HG03439 (cell line): ENCODE measurements at regions not wholly inside any gene's neighbourhood (a gene's known extent, or its start where the extent isn't known, plus 50 kb on each side); places are given as distances from the start of the nearest gene placed in this dataset.
"Not testable (repeated sequence)": the region's sequence is repeated elsewhere in the genome, so short reads cannot be mapped to it uniquely, and the experiment has no call there.

Experiments
- ATAC-seq: cut with Tn5 transposase; IDR thresholded peaks from one replicate; pipeline ENCODE4 v1.9.1; 2021; ENCODE audit warnings: mild to moderate bottlenecking, moderate library complexity; ENCODE audit not compliant: unreplicated experiment

DNA sequence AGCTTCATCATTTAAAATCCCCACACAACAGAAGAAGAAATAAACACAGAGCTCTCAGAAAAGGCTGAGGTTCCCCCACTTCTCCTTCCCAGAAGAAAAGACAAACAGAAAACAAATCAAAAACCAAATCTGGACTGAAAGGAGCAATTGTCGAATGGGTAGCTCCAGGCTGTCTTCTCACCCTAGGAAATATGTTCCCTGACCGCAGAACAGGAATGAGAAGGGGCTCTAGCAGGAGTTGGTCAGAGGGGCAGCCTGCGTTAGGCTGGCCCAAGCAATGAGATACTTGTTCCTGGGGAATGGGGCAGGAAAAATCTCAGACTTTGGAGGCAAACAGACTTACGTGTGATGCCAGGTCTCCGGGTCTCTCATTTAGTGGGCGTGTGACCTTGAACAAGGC lies 562.6 kb upstream of the CADM1 start:
- no peak for ATAC-seq

GRCh38 chr11:116065986-116066385 lies 561.8 kb upstream of the CADM1 start:
- ATAC-seq, result no peak

GRCh38 chr11:116065191-116065895 lies 561.1 kb upstream of the CADM1 start:
- ATAC-seq, result no peak

DNA sequence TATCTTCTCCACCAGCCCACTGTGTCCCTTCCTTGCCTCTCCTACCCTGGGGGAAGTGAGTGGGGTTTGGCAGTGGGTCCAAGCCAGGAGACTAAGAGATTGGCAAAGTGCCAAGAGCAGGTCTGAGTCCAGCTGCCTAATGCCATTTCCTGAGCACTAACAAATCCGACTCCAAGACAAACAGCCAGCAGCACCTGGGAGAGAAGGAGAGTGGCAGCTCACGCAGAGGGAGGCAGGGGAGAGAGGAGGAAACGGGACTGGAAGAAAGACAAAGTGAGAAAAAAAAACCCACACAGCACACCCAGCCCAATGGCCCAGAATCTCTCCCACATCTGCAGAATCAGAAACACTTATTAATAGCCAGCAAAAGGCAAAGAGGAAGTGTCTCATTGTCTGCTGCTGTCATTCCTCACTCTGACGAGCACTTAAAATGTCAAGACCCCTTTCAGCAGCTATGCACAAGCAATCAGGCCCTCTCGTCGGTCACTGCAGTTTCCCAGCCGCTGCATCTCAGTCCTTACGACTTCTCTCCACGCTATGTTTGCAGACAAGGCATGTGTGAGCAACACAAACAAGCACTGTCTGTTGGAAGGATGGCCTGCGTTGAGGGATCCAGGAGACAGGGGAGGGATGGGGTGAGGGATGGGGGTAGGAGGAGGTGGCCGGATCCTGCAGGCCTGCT lies 558.4 kb upstream of the CADM1 start:
- no peak for ATAC-seq

DNA sequence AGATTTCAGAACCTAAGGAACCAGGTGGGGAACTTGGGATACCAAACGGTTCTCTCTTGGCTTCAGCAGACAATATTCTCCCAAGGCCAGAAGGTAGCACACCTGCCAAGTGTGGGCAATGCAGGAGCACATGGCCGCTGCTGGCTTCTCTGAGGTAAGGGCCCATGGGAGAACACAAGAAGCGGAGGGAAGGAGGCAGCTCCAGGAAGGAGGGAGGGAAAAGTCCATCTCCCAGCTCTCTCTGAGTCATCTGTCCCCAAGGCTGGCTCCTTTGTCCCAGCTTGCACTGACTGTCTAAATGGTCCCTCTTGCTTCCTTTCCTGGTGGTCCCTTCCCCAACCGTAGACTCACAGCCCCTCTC lies 557.9 kb upstream of the CADM1 start:
- ATAC-seq, result no peak

GRCh38 chr11:116061322-116061721 lies 557.1 kb upstream of the CADM1 start:
- no peak for ATAC-seq

- no peak for ATAC-seq
Observed at GRCh38 chr11:116059919-116060318, 555.7 kb upstream of the CADM1 start.

DNA sequence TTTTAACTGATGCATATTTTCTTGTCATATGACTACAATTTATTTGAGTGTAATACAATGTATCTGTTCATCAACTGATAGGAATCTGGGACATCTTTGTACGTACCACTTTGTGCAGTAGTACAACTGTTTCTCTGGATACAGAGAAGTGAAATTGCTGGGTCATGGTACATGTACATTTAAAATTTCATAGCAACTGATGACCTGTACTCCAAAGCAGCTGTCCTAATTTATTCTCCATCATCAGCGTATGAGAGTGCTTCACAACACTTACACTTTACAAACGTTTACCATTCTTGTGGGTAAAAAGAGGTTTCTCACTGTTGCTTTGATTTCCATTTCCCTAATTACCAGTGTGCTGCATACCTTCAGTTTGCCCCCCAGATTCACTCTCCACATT lies 552.8 kb upstream of the CADM1 start:
- ATAC-seq, result no peak

DNA sequence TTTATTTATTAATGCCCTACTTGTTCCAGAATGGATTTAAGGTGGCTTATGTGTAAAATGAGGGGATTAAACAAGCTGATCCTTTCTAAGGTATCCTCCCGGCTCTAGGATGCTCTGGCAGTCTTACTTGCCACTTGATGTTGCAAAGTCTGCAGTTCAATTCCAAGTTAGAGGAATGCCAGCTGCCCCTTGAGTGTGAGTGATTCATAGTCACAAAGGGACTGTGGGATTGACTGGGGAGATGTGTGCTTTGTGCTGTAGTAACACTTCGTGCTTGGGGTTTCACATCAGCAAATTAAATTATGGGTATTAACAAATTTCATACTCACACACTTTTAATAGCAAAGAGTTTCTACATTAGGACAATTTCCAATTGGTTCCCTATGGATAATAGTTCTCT lies 550.8 kb upstream of the CADM1 start:
- no peak for ATAC-seq

DNA sequence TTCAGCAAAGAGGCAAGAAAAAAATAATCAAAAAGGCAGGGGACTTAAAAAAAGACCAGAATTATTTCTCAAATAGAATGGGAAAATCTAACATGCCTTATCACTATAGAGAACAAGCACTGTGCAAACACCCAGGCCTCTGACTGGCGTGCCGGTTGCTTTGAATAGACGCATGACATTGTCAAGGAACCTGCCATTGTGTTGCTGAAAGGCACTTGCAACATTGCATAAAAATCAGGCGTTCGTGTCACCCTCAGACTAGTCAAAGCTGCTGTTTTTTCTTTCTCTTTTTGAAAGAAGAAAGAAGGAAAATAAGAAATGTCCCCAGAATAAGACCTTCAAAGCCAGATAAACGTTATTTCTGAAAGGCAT lies 549.3 kb upstream of the CADM1 start:
- no peak for ATAC-seq

- no peak for ATAC-seq
Observed at GRCh38 chr11:116052603-116053547, 548.7 kb upstream of the CADM1 start.

DNA sequence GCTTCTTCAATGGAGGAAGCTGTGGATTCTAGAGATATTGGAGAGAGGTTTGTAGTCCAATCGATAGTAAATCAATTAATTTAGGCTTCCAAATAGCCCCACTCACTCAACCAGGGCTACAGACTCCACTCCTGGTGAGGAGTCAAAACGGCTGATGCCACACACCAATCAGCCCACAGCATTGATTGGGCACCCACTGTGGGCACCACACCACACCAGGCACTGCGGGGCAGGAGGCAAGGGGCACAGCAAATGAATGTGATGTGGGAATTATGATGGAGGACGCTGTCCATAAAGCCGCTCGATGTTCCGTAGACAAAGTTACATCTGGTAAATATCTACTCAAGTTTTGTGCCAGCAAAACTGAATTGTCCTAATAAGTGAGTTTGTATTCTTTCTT lies 547.3 kb upstream of the CADM1 start:
- no peak for ATAC-seq

- no peak for ATAC-seq
Observed at GRCh38 chr11:116049383-116049782, 545.2 kb upstream of the CADM1 start.

GRCh38 chr11:116046127-116046526 lies 541.9 kb upstream of the CADM1 start:
- no peak for ATAC-seq

DNA sequence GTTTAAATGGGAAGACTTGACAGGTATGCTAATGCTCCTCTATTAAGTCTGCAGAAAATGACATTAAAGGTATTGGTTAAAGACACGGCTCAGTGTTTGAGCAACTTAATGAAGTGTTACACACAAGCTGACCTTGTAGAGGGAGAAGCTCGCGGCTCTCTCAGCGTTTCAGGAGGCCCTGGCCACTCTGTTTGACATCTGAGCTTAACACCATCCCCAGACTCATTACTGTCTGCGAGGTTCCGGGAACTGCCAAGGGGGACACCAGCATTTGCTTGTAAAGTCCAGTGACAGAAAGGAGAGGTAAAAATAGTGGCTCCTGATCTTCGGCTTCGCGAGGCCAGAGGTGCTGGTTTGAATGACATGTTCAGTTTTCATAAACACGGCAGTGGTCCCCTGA lies 540.7 kb upstream of the CADM1 start:
- ATAC-seq, result no peak

DNA sequence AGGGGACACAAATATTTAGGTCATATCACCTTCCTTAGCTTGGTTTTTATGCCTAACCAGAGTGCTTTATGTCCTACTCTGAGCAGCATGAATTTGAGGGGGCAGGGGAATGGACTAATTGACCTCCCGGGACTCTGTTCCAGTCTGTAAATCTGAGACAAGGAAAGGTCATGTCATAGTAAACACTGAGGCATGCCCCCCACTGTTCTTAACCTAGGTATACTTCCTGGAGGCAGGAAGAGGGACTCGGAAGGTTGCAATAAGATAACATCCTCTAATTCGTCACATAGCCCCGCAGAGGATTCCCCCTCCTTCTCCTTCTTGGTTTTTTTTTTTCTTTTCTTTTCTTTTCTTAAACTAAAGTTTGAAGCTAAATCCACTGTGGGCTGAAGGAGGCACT lies 540.3 kb upstream of the CADM1 start:
- no peak for ATAC-seq

- ATAC-seq, result no peak
Observed at GRCh38 chr11:116043857-116044256, 539.6 kb upstream of the CADM1 start.

- ATAC-seq, result not testable (repeated sequence)
Observed at GRCh38 chr11:116043059-116043458, 538.8 kb upstream of the CADM1 start.

GRCh38 chr11:116042146-116042545 lies 537.9 kb upstream of the CADM1 start:
- no peak for ATAC-seq

- no peak for ATAC-seq
Observed at GRCh38 chr11:116037861-116038260, 533.6 kb upstream of the CADM1 start.

DNA sequence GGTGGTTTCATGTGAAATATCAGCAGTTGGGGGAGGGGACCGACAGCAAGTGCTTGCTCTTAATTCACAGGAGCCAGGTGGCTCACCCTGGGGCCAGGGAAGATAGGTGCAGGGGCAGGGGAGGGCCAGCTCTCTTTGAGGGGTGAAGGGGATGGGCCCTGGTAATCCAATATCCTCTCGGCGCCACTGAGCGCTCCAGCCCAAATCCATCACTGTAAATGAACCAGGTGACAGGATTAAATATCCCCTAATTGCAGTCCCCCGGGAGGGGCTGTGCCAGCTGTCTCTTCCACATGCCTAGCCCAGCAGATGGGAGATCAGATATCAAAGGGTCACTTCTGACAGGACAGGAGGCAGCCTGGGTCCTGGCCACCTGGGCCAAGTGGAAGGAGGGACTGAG lies 531.8 kb upstream of the CADM1 start:
- no peak for ATAC-seq
